ENCODE measurements at regions not wholly inside any gene's neighbourhood (a gene's known extent, or its start where the extent isn't known, plus 50 kb on each side); places are given as distances from the start of the nearest gene placed in this dataset.

DNA sequence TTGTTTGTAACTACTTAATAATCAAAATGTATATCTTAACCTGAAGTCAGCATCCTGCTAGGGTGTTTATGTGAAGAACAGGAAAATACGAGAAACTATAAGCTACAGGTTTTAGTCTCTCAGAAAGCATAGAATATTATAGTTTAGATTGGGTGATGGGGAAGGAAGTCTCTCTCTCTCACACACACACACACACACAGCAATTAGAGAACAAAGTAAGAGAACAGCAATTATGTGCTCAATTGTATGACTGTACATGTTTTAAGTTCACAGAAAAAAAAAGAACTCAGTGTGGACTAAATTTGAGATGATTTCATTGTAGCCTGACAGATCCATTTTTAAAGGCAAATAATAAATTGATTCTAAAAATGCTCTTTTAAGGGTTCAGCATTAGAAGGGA lies 94.3 kb upstream of the ZNF516 start:
- TF ChIP-seq, protein P1, sequence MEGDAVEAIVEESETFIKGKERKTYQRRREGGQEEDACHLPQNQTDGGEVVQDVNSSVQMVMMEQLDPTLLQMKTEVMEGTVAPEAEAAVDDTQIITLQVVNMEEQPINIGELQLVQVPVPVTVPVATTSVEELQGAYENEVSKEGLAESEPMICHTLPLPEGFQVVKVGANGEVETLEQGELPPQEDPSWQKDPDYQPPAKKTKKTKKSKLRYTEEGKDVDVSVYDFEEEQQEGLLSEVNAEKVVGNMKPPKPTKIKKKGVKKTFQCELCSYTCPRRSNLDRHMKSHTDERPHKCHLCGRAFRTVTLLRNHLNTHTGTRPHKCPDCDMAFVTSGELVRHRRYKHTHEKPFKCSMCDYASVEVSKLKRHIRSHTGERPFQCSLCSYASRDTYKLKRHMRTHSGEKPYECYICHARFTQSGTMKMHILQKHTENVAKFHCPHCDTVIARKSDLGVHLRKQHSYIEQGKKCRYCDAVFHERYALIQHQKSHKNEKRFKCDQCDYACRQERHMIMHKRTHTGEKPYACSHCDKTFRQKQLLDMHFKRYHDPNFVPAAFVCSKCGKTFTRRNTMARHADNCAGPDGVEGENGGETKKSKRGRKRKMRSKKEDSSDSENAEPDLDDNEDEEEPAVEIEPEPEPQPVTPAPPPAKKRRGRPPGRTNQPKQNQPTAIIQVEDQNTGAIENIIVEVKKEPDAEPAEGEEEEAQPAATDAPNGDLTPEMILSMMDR (IDR thresholded peaks at IDR 0.05), result no peak
- TF ChIP-seq POLR2A (IDR thresholded peaks at IDR 0.05), result no peak

Data from thyroid gland (tissue), 4 donors.